MCF 10A (cell line): ENCODE measurements at regions not wholly inside any gene's neighbourhood (a gene's known extent, or its start where the extent isn't known, plus 50 kb on each side); places are given as distances from the start of the nearest gene placed in this dataset.

Source experiments
- BruUV-seq: library from RNA; stranded (reverse); fragments of 400-500 nt; replicated peaks from 2 replicates; lab custom pipeline; 2021; lab: Mats Ljungman, UMichigan
- CTCF ChIA-PET: fragments of 300-600 bp; sonication (Branson Sonifier 250); formaldehyde crosslinking; extraction: SDS; loops from one replicate; lab custom pipeline; 2021; ENCODE audit warnings: antibody characterized with exemption, inconsistent platforms; lab: Yijun Ruan, JAX
- POLR2A ChIA-PET: fragments of 300-600, 350-650 bp; sonication (Branson Sonifier 250); formaldehyde crosslinking; extraction: SDS; loops from one replicate; lab custom pipeline; 2020; ENCODE audit warnings: antibody characterized with exemption, inconsistent platforms; lab: Yijun Ruan, JAX
- DNase-seq: peaks from one replicate; pipeline ENCODE4 v3.0.0-alpha.2; 2018; ENCODE audit not compliant: unreplicated experiment
- H3K27ac Mint-ChIP-seq: one replicate; pipeline ENCODE4 v1.8.0; 2022; ENCODE audit warnings: mild to moderate bottlenecking, low read depth, mixed read lengths; ENCODE audit not compliant: unreplicated experiment
- H3K27me3 Mint-ChIP-seq: one replicate; pipeline ENCODE4 v1.8.0; 2022; ENCODE audit warnings: mixed read lengths; ENCODE audit not compliant: insufficient read depth, unreplicated experiment
- H3K36me3 Mint-ChIP-seq: one replicate; pipeline ENCODE4 v1.8.0; 2022; ENCODE audit warnings: mild to moderate bottlenecking, moderate library complexity, mixed read lengths; ENCODE audit not compliant: insufficient read depth, unreplicated experiment
- H3K4me1 Mint-ChIP-seq: one replicate; pipeline ENCODE4 v1.8.0; 2022; ENCODE audit warnings: mixed read lengths; ENCODE audit not compliant: insufficient read depth, unreplicated experiment
- H3K4me3 Mint-ChIP-seq: one replicate; pipeline ENCODE4 v1.8.0; 2022; ENCODE audit warnings: mild to moderate bottlenecking, moderate library complexity, mixed read lengths; ENCODE audit not compliant: unreplicated experiment
- H3K9me3 Mint-ChIP-seq: one replicate; pipeline ENCODE4 v1.8.0; 2022; ENCODE audit warnings: mixed read lengths; ENCODE audit not compliant: unreplicated experiment
- CTCF ChIP-seq: fragments of 200-600 bp; IDR thresholded peaks from one replicate; pipeline ENCODE4 v1.8.0; 2022; ENCODE audit warnings: antibody characterized with exemption, mild to moderate bottlenecking; ENCODE audit not compliant: unreplicated experiment
- intact Hi-C: fragments of 100-400 bp; cut with micrococcal nuclease; formaldehyde crosslinking; loops from 2 replicates; pipeline ENCODE4 v1.14.1; 2022

- no TSS peak for BruUV-seq
- H3K36me3 Mint-ChIP-seq: no peaks in the 10 kb centered on the region
- TF ChIP-seq CTCF: no peak
- H3K4me1 Mint-ChIP-seq: no peaks in the 10 kb centered on the region
- no peak overlapping the region for H3K4me3 Mint-ChIP-seq
- H3K27me3 Mint-ChIP-seq: no peaks in the 10 kb centered on the region
- peak; percentile 48 for DNase-seq
- ChIA-PET POLR2A (interaction anchor here (1.1 kb wide), 1 partner anchor 28 kb away, joined by 4 read pairs; no protein-coding TSS in a partner anchor), CTCF (interaction anchor here (0.6 kb wide), 1 partner anchor 323 kb away, joined by 3 read pairs; no protein-coding TSS in a partner anchor)
- H3K9me3 Mint-ChIP-seq: no peaks in the 10 kb centered on the region
- H3K27ac Mint-ChIP-seq: no peak overlapping the region
- intact Hi-C loops: no loop called here
Measured at GRCh38 chr20:7673841-7674240, 266.4 kb downstream of the HAO1 start.

- Mint-ChIP-seq H3K4me3 (no peak overlapping the region), H3K36me3 (no peaks in the 10 kb centered on the region), H3K4me1 (no peaks in the 10 kb centered on the region), H3K27ac (no peak overlapping the region), H3K9me3 (no peaks in the 10 kb centered on the region), H3K27me3 (no peaks in the 10 kb centered on the region)
- intact Hi-C loops: no loop called here
- ChIA-PET CTCF (interaction anchor here (0.7 to 1.1 kb wide), 2 partner anchors 13 to 37 kb away, joined by 3 to 4 read pairs; no protein-coding TSS in a partner anchor), POLR2A (no interaction called here)
- DNase-seq: no peak
- BruUV-seq: no TSS peak
- no peak for TF ChIP-seq CTCF
Measured at GRCh38 chr20:7682916-7683315, 257.3 kb downstream of the HAO1 start.

GRCh38 chr20:7687065-7687464, 253.2 kb downstream of the HAO1 start:
- intact Hi-C loops: no loop called here
- no peak for TF ChIP-seq CTCF
- DNase-seq: no peak
- Mint-ChIP-seq H3K27me3 (no peaks in the 10 kb centered on the region), H3K9me3 (peaks cover 7% of the 10 kb centered on the region), H3K4me1 (no peaks in the 10 kb centered on the region), H3K4me3 (no peak overlapping the region), H3K27ac (no peak overlapping the region), H3K36me3 (no peaks in the 10 kb centered on the region)
- no TSS peak for BruUV-seq
- CTCF ChIA-PET: no interaction called here
- POLR2A ChIA-PET: no interaction called here

GRCh38 chr20:7689151-7689550, 251.1 kb downstream of the HAO1 start:
- CTCF ChIA-PET: no interaction called here
- intact Hi-C loops: no loop called here
- no peak overlapping the region for H3K27ac Mint-ChIP-seq
- peaks cover 7% of the 10 kb centered on the region for H3K9me3 Mint-ChIP-seq
- POLR2A ChIA-PET: no interaction called here
- H3K4me3 Mint-ChIP-seq: no peak overlapping the region
- DNase-seq: no peak
- H3K4me1 Mint-ChIP-seq: no peaks in the 10 kb centered on the region
- no peaks in the 10 kb centered on the region for H3K36me3 Mint-ChIP-seq
- no peak for TF ChIP-seq CTCF
- no peaks in the 10 kb centered on the region for H3K27me3 Mint-ChIP-seq
- no TSS peak for BruUV-seq
